ENCODE measurements at regions not wholly inside any gene's neighbourhood (a gene's known extent, or its start where the extent isn't known, plus 50 kb on each side); places are given as distances from the start of the nearest gene placed in this dataset.
"Not testable (repeated sequence)": the region's sequence is repeated elsewhere in the genome, so short reads cannot be mapped to it uniquely, and the experiment has no call there.

- DNase-seq: no peak
These were observed 167.4 kb upstream of the HMGA2 start for GRCh38 chr12:65656891-65657351.

GRCh38 chr12:65657635-65658034 lies 166.6 kb upstream of the HMGA2 start:
- no peak for DNase-seq

DNA sequence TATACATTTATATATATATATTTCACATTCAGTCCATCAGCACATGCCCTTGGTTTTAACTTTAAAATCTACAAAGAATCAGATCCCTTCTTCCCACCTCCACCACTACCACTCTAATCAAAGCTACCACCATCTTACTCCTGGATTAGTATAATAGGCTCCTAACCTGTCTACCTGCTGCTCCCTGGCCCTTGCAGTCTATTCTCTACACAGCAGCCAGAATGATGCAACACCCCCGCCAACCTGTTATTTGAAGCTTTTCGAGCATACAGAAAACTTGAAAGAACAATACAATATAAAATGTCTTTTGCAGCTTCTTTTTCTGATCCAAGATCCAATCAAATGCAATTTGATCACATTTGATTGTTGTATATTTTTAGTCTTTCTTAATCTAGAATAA lies 165.9 kb upstream of the HMGA2 start:
- no peak for DNase-seq

- DNase-seq: no peak
These were observed 164.6 kb upstream of the HMGA2 start for GRCh38 chr12:65659681-65660080.

- no peak for DNase-seq
These were observed 164.2 kb upstream of the HMGA2 start for GRCh38 chr12:65660096-65660495.

- DNase-seq: no peak
These were observed 163.4 kb upstream of the HMGA2 start for GRCh38 chr12:65660836-65661235.

GRCh38 chr12:65662590-65662989 lies 161.7 kb upstream of the HMGA2 start:
- no peak for DNase-seq

DNA sequence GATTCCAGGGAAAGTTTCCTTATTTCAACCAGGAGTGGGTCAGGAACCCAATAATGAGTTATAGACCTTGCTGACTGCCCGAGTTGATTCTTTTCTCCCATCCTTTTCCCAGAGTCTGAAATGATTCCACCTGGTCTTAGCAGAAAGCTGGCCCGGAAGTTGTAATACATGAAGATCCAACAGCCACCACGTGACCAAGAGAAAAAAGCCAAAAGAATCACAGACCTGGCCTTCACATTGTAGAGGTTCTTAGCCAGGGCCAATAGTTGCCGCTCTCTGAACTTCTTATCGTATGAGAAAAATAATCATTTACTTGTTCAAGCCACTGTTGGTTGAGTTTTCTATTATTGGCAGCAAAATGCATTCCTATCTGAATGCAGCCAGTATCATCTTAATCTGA lies 161.2 kb upstream of the HMGA2 start:
- DNase-seq: no peak

- no peak for DNase-seq
These were observed 160.6 kb upstream of the HMGA2 start for GRCh38 chr12:65663648-65664047.

GRCh38 chr12:65664715-65665250 lies 159.5 kb upstream of the HMGA2 start:
- DNase-seq: no peak

GRCh38 chr12:65665817-65666216 lies 158.5 kb upstream of the HMGA2 start:
- DNase-seq: no peak

- DNase-seq: no peak
These were observed 157.4 kb upstream of the HMGA2 start for GRCh38 chr12:65666876-65667275.

DNA sequence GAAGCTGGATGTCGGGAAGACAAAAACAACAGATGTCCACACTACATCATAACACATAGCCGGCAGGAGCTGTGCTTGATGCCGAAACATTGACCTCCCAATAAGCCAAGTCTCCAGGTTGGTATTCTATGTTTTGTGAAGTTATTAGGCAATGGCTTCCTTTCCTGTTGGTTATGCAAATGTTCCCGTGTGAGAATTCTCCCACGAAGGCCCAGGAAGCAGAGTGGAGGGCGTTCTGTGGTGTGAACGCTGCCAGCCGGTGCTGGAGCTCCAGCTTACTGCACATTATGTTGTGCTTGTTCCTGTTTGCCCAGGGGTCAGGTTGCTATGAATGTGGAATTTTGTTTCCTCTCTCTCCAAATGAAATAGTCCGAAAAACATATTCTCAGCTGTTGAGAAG lies 156.4 kb upstream of the HMGA2 start:
- DNase-seq: no peak

GRCh38 chr12:65668981-65669695 lies 155.1 kb upstream of the HMGA2 start:
- DNase-seq: no peak

GRCh38 chr12:65670775-65671174 lies 153.5 kb upstream of the HMGA2 start:
- DNase-seq: no peak

- no peak for DNase-seq
These were observed 151.8 kb upstream of the HMGA2 start for GRCh38 chr12:65672441-65672840.

- DNase-seq: no peak
These were observed 151.1 kb upstream of the HMGA2 start for GRCh38 chr12:65673156-65673690.

GRCh38 chr12:65673732-65674131 lies 150.6 kb upstream of the HMGA2 start:
- DNase-seq: peak; percentile 17

DNA sequence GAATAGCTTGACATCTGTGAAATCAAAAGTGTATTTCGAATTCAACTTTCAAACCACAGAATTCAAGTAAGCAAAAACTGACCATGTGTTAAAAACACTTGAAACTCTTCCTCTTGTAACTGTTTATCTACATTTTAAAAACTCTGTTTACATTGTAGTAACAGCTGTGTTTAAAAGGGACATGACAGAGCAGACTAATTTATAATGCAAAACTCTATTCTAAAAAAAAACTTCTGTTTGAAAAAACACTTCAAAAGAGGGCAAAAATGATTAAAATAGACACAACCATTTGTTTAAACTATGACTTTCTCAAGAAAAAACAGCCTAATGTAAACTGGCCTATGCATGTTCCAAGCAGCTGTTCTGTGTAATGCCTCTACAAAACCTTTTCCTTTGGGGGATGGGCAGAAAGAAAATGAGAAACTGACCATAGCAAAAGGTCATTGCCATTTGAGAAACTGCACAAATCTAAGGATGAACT lies 149.1 kb upstream of the HMGA2 start:
- DNase-seq: peak; percentile 61

- not testable (repeated sequence) for DNase-seq
These were observed 146.1 kb upstream of the HMGA2 start for GRCh38 chr12:65678172-65678571.

DNA sequence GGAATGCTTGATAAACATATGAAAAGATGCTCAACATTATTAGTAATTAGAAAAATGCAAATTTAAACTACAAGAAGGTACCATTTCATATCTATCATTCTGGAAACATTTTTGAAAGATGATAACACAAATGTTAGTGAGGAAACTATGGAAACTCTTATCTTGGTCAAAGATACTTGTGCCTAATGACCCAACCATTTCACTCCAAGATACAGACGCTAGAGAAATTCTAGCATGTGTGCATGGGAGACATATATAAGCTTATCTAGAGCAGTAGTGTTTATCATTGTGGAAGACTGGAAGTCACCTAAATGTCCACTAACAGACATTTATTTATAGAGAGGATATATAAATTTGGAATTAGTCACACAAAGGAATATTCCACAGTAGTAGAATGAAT lies 143.1 kb upstream of the HMGA2 start:
- DNase-seq: no peak

- DNase-seq: no peak
These were observed 142.2 kb upstream of the HMGA2 start for GRCh38 chr12:65682112-65682511.

DNA sequence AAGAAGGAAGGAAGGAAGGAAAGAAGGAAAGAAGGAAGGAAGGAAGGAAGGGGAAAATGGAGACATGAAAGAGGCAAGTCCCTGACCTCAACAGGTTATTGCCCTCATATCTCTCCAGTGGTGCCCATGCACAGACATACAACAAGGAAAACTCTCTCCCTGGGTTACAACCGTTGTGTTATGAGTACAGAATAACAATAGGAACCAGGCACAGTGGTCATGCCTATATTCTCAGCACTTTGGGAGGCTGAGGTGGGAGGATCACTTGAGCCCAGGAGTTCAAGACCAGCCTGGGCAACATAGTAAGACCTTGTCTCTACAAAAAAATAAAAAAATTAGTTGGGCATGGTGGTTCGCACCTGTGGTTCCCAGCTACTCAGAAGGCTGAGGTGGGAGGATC lies 139.4 kb upstream of the HMGA2 start:
- DNase-seq: no peak

- peak; percentile 63 for DNase-seq
These were observed 138.8 kb upstream of the HMGA2 start for GRCh38 chr12:65685514-65685913.

DNA sequence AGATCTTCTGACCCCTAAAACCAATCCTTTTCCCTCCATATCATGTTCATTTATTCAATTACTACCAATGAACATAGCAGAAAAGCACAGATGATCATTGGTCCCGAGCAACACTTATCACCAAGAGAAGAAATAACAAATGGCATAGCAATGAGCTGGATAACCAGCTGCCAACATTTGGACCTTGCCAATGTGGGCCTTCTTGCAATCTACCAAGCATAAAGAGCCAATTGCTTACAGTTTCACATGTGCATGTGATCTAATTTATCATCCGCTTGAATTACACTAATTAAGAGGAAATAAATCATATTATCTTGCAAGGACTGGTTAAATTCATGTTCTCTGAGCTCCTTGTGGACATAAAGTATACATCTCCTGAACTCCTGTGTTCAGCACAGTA lies 134.8 kb upstream of the HMGA2 start:
- DNase-seq: no peak

All from DMS53 (cell line).